ENCODE measurements at regions not wholly inside any gene's neighbourhood (a gene's known extent, or its start where the extent isn't known, plus 50 kb on each side); places are given as distances from the start of the nearest gene placed in this dataset.

- no peak for TF ChIP-seq CTCF (IDR thresholded peaks at IDR 0.05)
- TF ChIP-seq SIN3A (IDR thresholded peaks at IDR 0.05; ENCODE audit: borderline replicate concordance, insufficient read depth, low read depth, low read length), result no peak
- no peak for TF ChIP-seq POLR2AphosphoS5 (IDR thresholded peaks at IDR 0.05; ENCODE audit: low read depth, low read length)
Measured at GRCh38 chr4:54882616-54883015, 224.9 kb downstream of the KIT start.

Measured in Panc1 (cell line).